Ishikawa (cell line): ENCODE measurements at regions not wholly inside any gene's neighbourhood (a gene's known extent, or its start where the extent isn't known, plus 50 kb on each side); places are given as distances from the start of the nearest gene placed in this dataset.

Source experiments
- CEBPB ChIP-seq: IDR thresholded peaks from 2 replicates; pipeline ENCODE4 v1.6.1; 2012
- EGR1 ChIP-seq: IDR thresholded peaks from 2 replicates; pipeline ENCODE4 v1.6.1; 2012
- EP300 ChIP-seq: IDR thresholded peaks from 2 replicates; pipeline ENCODE4 v1.6.1; 2012; ENCODE audit warnings: borderline replicate concordance
- FOXM1 ChIP-seq: IDR thresholded peaks from 2 replicates; pipeline ENCODE4 v1.6.1; 2012; ENCODE audit warnings: low read depth, borderline replicate concordance
- MAX ChIP-seq: IDR thresholded peaks from 2 replicates; pipeline ENCODE4 v1.6.1; 2012
- RAD21 ChIP-seq: IDR thresholded peaks from 2 replicates; pipeline ENCODE4 v1.6.1; 2012; ENCODE audit warnings: low read depth
- REST ChIP-seq: IDR thresholded peaks from 2 replicates; pipeline ENCODE4 v1.6.1; 2012; ENCODE audit warnings: low read depth, mild to moderate bottlenecking
- YY1 ChIP-seq: IDR thresholded peaks from 2 replicates; pipeline ENCODE4 v1.6.1; 2012; ENCODE audit warnings: low read depth

GRCh38 chr10:33091201-33091600 lies 133.2 kb upstream of the ITGB1 start:
- TF ChIP-seq RAD21 (no peak), FOXM1 (no peak), REST (no peak), YY1 (no peak), CEBPB (no peak), MAX (no peak), EGR1 (no peak), EP300 (no peak)
